SK-N-MC (cell line): ENCODE measurements at regions not wholly inside any gene's neighbourhood (a gene's known extent, or its start where the extent isn't known, plus 50 kb on each side); places are given as distances from the start of the nearest gene placed in this dataset.

Experiments used
- DNase-seq: peaks from one replicate; pipeline ENCODE4 v3.0.0-alpha.2; 2011; ENCODE audit warnings: low read depth, low spot score
- H3K27ac ChIP-seq: fragments of 200-600 bp; sonication (generic); 2 replicates; pipeline ENCODE4 v1.5.1; 2016; ENCODE audit warnings: mixed run types
- H3K36me3 ChIP-seq: fragments of 200-600 bp; sonication (generic); 2 replicates; pipeline ENCODE4 v1.6.1; 2017; ENCODE audit warnings: antibody characterized with exemption, low read length, mixed read lengths; ENCODE audit not compliant: insufficient read depth
- H3K4me3 ChIP-seq: fragments of 200-600 bp; sonication (generic); 2 replicates; pipeline ENCODE4 v1.5.1; 2016
- H3K9ac ChIP-seq: fragments of 200-600 bp; sonication (generic); 2 replicates; pipeline ENCODE4 v1.8.0; 2017; ENCODE audit warnings: mixed run types, mixed read lengths; ENCODE audit not compliant: insufficient read length
- H3K9me3 ChIP-seq: fragments of 200-600 bp; sonication (generic); 2 replicates; pipeline ENCODE4 v1.6.1; 2017; ENCODE audit warnings: low read depth, mild to moderate bottlenecking, antibody characterized with exemption, low read length, moderate library complexity, mixed read lengths
- EZH2 ChIP-seq: fragments of 200-600 bp; sonication (generic); IDR thresholded peaks from one replicate; pipeline ENCODE4 v1.6.1; 2017; ENCODE audit warnings: antibody characterized with exemption
- FOXP2 ChIP-seq: optimal IDR thresholded peaks from 2 replicates; pipeline ENCODE3; 2011; ENCODE audit warnings: mild to moderate bottlenecking, moderate library complexity; ENCODE audit not compliant: insufficient read depth; ENCODE audit errors: extremely low read length, control extremely low read depth
- POLR2AphosphoS5 ChIP-seq: IDR thresholded peaks from 2 replicates; pipeline ENCODE4 v1.6.1; 2012; ENCODE audit warnings: mild to moderate bottlenecking, low read depth, low read length, borderline replicate concordance

DNA sequence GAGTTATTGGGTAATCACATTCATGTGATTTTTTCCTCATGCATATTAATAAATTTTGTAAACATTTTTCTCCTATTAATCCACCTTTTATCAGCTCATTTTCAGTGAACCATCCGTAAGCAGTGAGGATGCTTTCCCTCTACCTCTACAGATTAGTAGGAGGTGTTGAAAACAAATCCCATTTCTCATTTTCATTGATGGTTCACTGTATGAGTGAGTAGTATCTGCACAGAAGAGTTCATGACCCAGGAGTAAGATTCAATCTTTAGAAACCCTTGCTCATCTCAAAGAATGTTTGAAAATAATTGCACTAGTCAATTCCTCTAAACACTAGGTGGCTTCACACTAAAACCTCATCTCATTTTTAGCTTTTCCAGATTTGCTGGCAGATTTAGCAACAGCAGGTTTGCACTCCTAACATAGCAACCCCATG is 440.0 kb downstream of the HAO1 start:
- Histone ChIP-seq H3K9ac (no peak overlapping the region), H3K27ac (no peak overlapping the region), H3K4me3 (no peak overlapping the region), H3K9me3 (no peaks in the 10 kb centered on the region), H3K36me3 (no peaks in the 10 kb centered on the region)
- TF ChIP-seq FOXP2 = no peak
- no peak for DNase-seq

DNA sequence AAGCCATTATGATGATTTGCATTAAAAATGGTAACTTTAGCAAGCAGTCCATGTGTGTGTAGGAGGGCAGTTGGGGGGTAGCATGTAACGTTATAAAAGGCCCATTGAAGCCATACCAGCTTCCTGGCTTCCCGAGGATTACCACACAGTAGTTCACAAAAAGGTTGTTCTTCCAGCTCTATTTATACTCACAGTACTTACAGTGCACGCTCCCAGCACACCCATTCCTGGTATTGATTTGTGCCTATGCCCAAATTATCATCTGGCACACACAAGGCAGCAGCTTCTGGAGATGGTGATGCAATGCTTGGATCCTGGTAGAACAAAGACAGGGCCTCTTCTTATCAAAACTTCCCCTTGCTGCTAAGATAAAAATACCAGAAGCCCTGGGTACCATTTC is 436.8 kb downstream of the HAO1 start:
- Histone ChIP-seq H3K9me3 (no peaks in the 10 kb centered on the region), H3K36me3 (no peaks in the 10 kb centered on the region), H3K4me3 (no peak overlapping the region), H3K27ac (no peak overlapping the region), H3K9ac (no peak overlapping the region)
- DNase-seq = no peak
- no peak for TF ChIP-seq FOXP2
- no peak for TF ChIP-seq EZH2
- no peak for TF ChIP-seq POLR2AphosphoS5

DNA sequence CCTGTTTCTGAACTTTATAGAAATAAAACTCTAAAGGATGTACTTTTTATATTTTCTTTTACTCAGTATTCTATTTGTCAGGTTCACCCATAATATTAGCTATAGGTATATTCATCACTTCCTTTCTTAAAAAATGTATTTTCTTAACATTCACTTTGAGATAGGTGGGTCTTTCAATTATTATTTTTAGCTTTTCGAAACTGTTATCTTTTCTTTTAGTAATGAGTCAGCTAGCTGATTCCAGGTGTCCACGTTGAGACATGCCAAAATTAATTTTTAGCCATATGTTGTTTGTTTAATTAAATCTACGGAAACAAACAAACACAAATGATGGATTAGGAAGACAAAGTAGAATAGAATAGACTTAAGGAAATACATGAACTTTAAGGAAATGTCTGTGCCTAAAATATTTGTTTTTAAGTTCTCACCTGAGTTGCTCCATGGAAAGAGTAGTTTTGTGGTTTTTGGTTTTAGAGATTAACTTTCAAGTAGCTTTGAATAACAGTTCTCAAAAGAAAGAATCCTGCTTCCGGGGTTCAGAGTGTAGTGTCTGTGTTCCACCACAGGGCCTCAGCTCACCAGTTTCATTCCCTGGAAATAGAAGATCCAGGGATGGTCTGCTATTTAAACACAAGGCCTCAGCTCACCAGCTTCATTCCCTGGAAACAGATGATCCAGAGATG is 435.0 kb downstream of the HAO1 start:
- Histone ChIP-seq H3K27ac (no peak overlapping the region), H3K36me3 (no peaks in the 10 kb centered on the region), H3K4me3 (no peak overlapping the region), H3K9ac (no peak overlapping the region), H3K9me3 (no peaks in the 10 kb centered on the region)
- no peak for DNase-seq
- TF ChIP-seq FOXP2 (no peak), EZH2 (no peak), POLR2AphosphoS5 (no peak)

DNA sequence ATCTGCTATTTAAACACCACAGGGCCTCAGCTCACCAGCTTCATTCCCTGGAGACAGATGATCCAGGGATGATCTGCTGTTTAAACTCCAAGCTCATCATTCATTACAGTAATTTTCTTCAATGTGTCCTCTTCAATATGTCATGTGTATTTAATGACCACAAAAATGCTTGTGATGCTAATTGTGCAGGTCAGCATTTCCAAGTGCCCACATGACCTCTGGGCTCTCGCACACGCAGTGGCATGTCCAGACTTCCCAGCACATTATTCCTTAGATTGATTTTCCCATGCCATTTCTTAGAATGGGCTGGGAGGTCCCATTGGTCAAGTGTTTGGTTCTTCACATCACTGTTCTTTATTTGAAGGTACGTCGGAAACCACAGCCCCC is 434.4 kb downstream of the HAO1 start:
- Histone ChIP-seq H3K36me3 (no peaks in the 10 kb centered on the region), H3K9ac (no peak overlapping the region), H3K9me3 (no peaks in the 10 kb centered on the region), H3K27ac (no peak overlapping the region), H3K4me3 (no peak overlapping the region)
- no peak for DNase-seq
- TF ChIP-seq POLR2AphosphoS5 (no peak), FOXP2 (no peak), EZH2 (no peak)

DNA sequence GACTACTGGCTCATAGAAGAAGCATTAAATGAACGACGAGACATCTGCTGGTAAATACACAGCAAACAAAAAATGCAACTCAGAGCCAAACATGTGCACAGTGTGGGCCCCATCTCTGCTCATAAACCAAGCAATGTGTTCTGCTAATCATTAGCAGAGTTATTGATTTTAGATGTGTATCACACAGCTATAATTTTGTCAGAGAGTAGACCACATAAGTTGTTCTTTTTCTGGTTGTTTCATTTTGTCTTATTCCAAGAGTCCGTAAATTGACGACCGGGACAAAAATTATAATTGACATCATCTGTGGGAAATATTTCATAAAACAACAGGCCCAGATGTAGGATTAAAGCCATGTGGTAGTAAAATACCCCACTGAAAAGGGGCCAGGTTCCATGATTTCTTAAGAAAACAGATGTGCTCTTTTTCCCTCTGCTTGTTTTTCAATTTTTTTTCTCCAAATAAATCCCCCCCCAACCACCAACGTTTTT is 423.6 kb downstream of the HAO1 start:
- H3K9me3 ChIP-seq = no peaks in the 10 kb centered on the region
- no peak overlapping the region for H3K27ac ChIP-seq
- DNase-seq = no peak
- no peak overlapping the region for H3K9ac ChIP-seq
- TF ChIP-seq FOXP2 (no peak), EZH2 (no peak), POLR2AphosphoS5 (no peak)
- no peak overlapping the region for H3K4me3 ChIP-seq
- H3K36me3 ChIP-seq = no peaks in the 10 kb centered on the region

DNA sequence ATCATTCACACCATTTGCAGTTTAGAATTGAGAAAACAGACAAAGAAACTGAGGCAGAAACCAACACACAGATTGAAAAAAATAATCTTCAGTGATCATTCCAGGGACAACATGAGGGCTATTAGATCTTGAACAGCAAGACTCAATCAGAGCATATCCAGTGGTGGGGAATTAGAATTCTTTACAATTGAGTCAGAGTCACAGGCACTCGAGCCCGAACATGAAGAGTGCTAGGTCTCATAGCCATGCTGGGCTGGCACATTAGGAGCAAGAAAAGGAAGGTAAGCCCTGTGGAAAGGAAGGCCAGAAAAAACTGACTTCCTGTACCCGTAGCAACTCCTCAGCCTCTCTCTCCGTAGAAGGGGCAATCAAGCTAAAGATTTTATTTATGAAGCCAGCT is 419.9 kb downstream of the HAO1 start:
- DNase-seq = no peak
- Histone ChIP-seq H3K27ac (no peak overlapping the region), H3K9ac (no peak overlapping the region), H3K4me3 (no peak overlapping the region), H3K9me3 (no peaks in the 10 kb centered on the region), H3K36me3 (no peaks in the 10 kb centered on the region)
- no peak for TF ChIP-seq FOXP2
- TF ChIP-seq POLR2AphosphoS5 = no peak
- TF ChIP-seq EZH2 = no peak

DNA sequence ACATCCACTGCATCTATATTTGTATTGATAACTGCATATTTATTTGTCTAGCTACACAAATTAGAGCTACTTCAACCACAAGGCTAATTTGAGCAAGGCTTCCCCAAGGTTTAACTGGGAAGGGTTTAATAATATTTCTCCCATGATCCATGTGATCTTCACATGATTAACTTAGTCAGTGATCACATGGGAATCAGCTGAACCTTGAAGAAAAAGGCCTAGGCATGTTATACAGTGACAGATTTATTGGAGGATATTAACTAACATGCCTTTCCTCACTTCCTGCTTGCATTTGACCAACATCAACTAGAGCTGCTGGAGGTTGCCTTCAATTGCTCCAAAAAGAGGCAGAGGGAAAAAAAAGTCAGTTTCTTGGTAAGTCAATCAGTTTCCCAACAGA is 417.0 kb downstream of the HAO1 start:
- H3K27ac ChIP-seq = no peak overlapping the region
- TF ChIP-seq EZH2 = no peak
- TF ChIP-seq POLR2AphosphoS5 = no peak
- TF ChIP-seq FOXP2 = no peak

DNA sequence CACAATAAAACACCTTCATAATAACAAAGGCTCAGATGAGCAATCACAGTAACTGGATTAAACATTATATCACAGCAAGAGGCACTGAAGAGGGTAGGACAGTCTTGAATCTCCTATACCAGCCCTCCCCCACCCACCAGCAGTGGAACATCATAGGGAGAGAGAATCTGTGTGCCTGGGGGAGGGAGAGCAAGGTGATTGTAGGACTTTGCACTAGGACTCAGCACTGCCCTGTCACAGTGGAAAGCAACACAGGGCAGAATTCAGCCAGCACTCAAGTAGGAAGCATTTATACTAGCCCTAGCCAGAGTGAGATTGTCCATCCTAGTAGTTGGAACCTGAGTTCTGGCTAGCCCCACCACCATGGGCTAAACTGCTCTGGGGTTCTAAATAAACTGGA is 400.2 kb downstream of the HAO1 start:
- no peak overlapping the region for H3K9ac ChIP-seq
- no peak overlapping the region for H3K27ac ChIP-seq
- DNase-seq = no peak
- H3K9me3 ChIP-seq = no peaks in the 10 kb centered on the region
- no peak overlapping the region for H3K4me3 ChIP-seq
- TF ChIP-seq EZH2 (no peak), FOXP2 (no peak), POLR2AphosphoS5 (no peak)
- no peaks in the 10 kb centered on the region for H3K36me3 ChIP-seq

More for the DNA sequence above, 417.0 kb downstream of the HAO1 start:
- H3K9ac ChIP-seq = no peak overlapping the region
- H3K4me3 ChIP-seq = no peak overlapping the region
- no peaks in the 10 kb centered on the region for H3K36me3 ChIP-seq
- no peaks in the 10 kb centered on the region for H3K9me3 ChIP-seq
- no peak for DNase-seq

DNA sequence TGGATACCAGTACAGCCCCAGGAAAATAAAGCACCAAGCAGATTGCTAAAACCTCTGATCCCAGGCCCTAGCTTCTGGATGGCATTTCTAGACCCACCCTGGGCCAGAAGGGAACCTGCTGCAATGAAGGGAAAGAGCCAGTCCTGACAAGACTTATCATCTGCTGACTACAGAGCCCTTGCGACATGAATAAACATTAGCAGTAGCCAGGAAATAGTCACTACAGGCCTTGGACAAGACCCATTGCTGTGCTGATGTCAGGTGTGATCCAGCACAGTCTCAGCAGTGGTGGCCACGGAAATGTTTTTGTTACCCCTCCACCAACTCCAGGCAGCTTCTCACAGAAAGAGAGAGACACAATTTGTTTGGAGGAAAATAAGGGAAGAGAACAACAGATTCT is 399.3 kb downstream of the HAO1 start:
- Histone ChIP-seq H3K4me3 (no peak overlapping the region), H3K27ac (no peak overlapping the region), H3K9me3 (no peaks in the 10 kb centered on the region), H3K36me3 (no peaks in the 10 kb centered on the region), H3K9ac (no peak overlapping the region)
- no peak for DNase-seq
- TF ChIP-seq POLR2AphosphoS5 = no peak
- TF ChIP-seq FOXP2 = no peak
- no peak for TF ChIP-seq EZH2
